ENCODE measurements at regions not wholly inside any gene's neighbourhood (a gene's known extent, or its start where the extent isn't known, plus 50 kb on each side); places are given as distances from the start of the nearest gene placed in this dataset.
"Not testable (repeated sequence)": the region's sequence is repeated elsewhere in the genome, so short reads cannot be mapped to it uniquely, and the experiment has no call there.

- no peak for DNase-seq (ENCODE audit: low spot score)
Measured at GRCh38 chr4:97216046-97216445, 927.2 kb downstream of the STPG2 start.

GRCh38 chr4:97235521-97235920 lies 907.8 kb downstream of the STPG2 start:
- peak; percentile 50 for DNase-seq (ENCODE audit: low spot score)

- no peak for DNase-seq (ENCODE audit: low spot score)
Measured at GRCh38 chr4:97238956-97239666, 904.2 kb downstream of the STPG2 start.

GRCh38 chr4:97239667-97239997 lies 903.6 kb downstream of the STPG2 start:
- DNase-seq (ENCODE audit: low spot score), result no peak

- no peak for DNase-seq (ENCODE audit: low spot score)
Measured at GRCh38 chr4:97252615-97253154, 890.6 kb downstream of the STPG2 start.

GRCh38 chr4:97262769-97263168 lies 880.5 kb downstream of the STPG2 start:
- DNase-seq (ENCODE audit: low spot score), result no peak

GRCh38 chr4:97270051-97270450 lies 873.2 kb downstream of the STPG2 start:
- DNase-seq (ENCODE audit: low spot score), result no peak

GRCh38 chr4:97279391-97279790 lies 863.9 kb downstream of the STPG2 start:
- no peak for DNase-seq (ENCODE audit: low spot score)

GRCh38 chr4:97300561-97300960 lies 842.7 kb downstream of the STPG2 start:
- DNase-seq (ENCODE audit: low spot score), result no peak

GRCh38 chr4:97305351-97305750 lies 837.9 kb downstream of the STPG2 start:
- DNase-seq (ENCODE audit: low spot score), result no peak

- DNase-seq (ENCODE audit: low spot score), result no peak
Measured at GRCh38 chr4:97309121-97309520, 834.2 kb downstream of the STPG2 start.

GRCh38 chr4:97317201-97317600 lies 826.1 kb downstream of the STPG2 start:
- no peak for DNase-seq (ENCODE audit: low spot score)

GRCh38 chr4:97317671-97318070 lies 825.6 kb downstream of the STPG2 start:
- no peak for DNase-seq (ENCODE audit: low spot score)

GRCh38 chr4:97325751-97326150 lies 817.5 kb downstream of the STPG2 start:
- not testable (repeated sequence) for DNase-seq (ENCODE audit: low spot score)

GRCh38 chr4:97330917-97331316 lies 812.4 kb downstream of the STPG2 start:
- DNase-seq (ENCODE audit: low spot score), result no peak

- no peak for DNase-seq (ENCODE audit: low spot score)
Measured at GRCh38 chr4:97334348-97334747, 808.9 kb downstream of the STPG2 start.

- no peak for DNase-seq (ENCODE audit: low spot score)
Measured at GRCh38 chr4:97349468-97350186, 793.6 kb downstream of the STPG2 start.

GRCh38 chr4:97353876-97354275 lies 789.4 kb downstream of the STPG2 start:
- DNase-seq (ENCODE audit: low spot score), result no peak

- DNase-seq (ENCODE audit: low spot score), result no peak
Measured at GRCh38 chr4:97359826-97360225, 783.5 kb downstream of the STPG2 start.

GRCh38 chr4:97360733-97361132 lies 782.5 kb downstream of the STPG2 start:
- no peak for DNase-seq (ENCODE audit: low spot score)

GRCh38 chr4:97367878-97368277 lies 775.4 kb downstream of the STPG2 start:
- no peak for DNase-seq (ENCODE audit: low spot score)

GRCh38 chr4:97370568-97370967 lies 772.7 kb downstream of the STPG2 start:
- DNase-seq (ENCODE audit: low spot score), result no peak

GRCh38 chr4:97374526-97374925 lies 768.8 kb downstream of the STPG2 start:
- no peak for DNase-seq (ENCODE audit: low spot score)

- DNase-seq (ENCODE audit: low spot score), result no peak
Measured at GRCh38 chr4:97386969-97387368, 756.3 kb downstream of the STPG2 start.

Data from ecto neural progenitor cell (in vitro differentiated cells).